Tibial artery (tissue), 4 donors: ENCODE measurements at regions not wholly inside any gene's neighbourhood (a gene's known extent, or its start where the extent isn't known, plus 50 kb on each side); places are given as distances from the start of the nearest gene placed in this dataset.

Experiments used
- DNase-seq, 2 donors: peaks; one replicate each; pipeline ENCODE4 v3.0.0-alpha.2; 2019
- H3K27ac ChIP-seq, 2 donors: fragments of 200-600 bp; sonication (generic) in 1 of 2; 1 replicate in 1 of 2; 2 replicates in 1 of 2; pipeline ENCODE4 v1.5.1; 2018 to 2019; ENCODE audit warnings: mild to moderate bottlenecking in 1 of 2
- H3K27me3 ChIP-seq, 2 donors: fragments of 200-600 bp; sonication (generic) in 1 of 2; one replicate each; pipeline versions ENCODE4 v1.5.1 to v1.6.0; 2016 to 2019
- H3K36me3 ChIP-seq, 3 donors: fragments of 200-600 bp; sonication (generic) in 2 of 3; one replicate each; pipeline ENCODE4 v1.5.1; 2016 to 2019; ENCODE audit warnings: mild to moderate bottlenecking in 2 of 3
- H3K4me1 ChIP-seq, 4 donors: fragments of 200-600 bp; sonication (generic) in 2 of 4; 1 replicate in 3 of 4; 2 replicates in 1 of 4; pipeline ENCODE4 v1.5.1; 2016 to 2019
- H3K4me3 ChIP-seq, 2 donors: fragments of 200-600 bp; sonication (generic) in 1 of 2; 1 replicate in 1 of 2; 2 replicates in 1 of 2; pipeline ENCODE4 v1.5.1; 2018 to 2019; ENCODE audit warnings: mild to moderate bottlenecking in 2 of 2
- H3K9me3 ChIP-seq, 3 donors: fragments of 200-600 bp; sonication (generic) in 1 of 3; one replicate each; pipeline ENCODE4 v1.5.1; 2016 to 2019
- intact Hi-C: fragments of 100-400 bp; cut with DNase I; formaldehyde crosslinking; loops from one replicate; pipeline ENCODE4 v1.15.0; 2023; ENCODE audit warnings: low total_unique reads
- TF ChIP-seq, protein P1 (sequence below), 2 experiments: fragments of 200-600 bp in 1 of 2; fragments of 450-650 bp in 1 of 2; IDR thresholded peaks; one replicate each; pipeline ENCODE4 v1.5.1; 2017 to 2019; ENCODE audit warnings: antibody characterized with exemption in 2 of 2, mild to moderate bottlenecking in 1 of 2, moderate library complexity in 1 of 2

DNA sequence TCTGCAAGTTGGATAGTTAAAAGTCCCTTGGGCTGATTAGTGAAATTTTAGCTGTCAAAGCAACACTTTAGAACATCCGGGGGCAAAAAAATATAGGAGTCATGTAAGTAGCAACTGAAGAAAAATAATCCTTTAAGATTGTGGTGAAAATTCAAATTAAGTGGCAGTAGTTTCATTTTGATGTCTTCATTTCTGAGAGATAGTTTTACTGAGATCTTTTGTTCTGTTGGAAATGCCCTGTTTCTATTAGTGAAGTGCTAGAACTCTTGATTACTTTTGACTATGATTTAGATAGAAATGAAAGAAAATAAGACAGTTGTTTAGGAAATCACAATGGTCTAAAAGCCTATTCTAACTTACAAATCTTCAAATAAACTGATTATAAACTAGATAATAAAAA lies 587.3 kb upstream of the MMS22L start:
- H3K4me1 ChIP-seq: no peaks in the 10 kb centered on the region
- H3K4me3 ChIP-seq: no peak overlapping the region
- TF ChIP-seq, protein P1, sequence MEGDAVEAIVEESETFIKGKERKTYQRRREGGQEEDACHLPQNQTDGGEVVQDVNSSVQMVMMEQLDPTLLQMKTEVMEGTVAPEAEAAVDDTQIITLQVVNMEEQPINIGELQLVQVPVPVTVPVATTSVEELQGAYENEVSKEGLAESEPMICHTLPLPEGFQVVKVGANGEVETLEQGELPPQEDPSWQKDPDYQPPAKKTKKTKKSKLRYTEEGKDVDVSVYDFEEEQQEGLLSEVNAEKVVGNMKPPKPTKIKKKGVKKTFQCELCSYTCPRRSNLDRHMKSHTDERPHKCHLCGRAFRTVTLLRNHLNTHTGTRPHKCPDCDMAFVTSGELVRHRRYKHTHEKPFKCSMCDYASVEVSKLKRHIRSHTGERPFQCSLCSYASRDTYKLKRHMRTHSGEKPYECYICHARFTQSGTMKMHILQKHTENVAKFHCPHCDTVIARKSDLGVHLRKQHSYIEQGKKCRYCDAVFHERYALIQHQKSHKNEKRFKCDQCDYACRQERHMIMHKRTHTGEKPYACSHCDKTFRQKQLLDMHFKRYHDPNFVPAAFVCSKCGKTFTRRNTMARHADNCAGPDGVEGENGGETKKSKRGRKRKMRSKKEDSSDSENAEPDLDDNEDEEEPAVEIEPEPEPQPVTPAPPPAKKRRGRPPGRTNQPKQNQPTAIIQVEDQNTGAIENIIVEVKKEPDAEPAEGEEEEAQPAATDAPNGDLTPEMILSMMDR (IDR thresholded peaks at IDR 0.05): no peak
- no peaks in the 10 kb centered on the region for H3K9me3 ChIP-seq
- no peak for DNase-seq
- intact Hi-C loops: no loop called here
- no peak overlapping the region for H3K27ac ChIP-seq
- H3K27me3 ChIP-seq: no peaks in the 10 kb centered on the region
- no peaks in the 10 kb centered on the region for H3K36me3 ChIP-seq

DNA sequence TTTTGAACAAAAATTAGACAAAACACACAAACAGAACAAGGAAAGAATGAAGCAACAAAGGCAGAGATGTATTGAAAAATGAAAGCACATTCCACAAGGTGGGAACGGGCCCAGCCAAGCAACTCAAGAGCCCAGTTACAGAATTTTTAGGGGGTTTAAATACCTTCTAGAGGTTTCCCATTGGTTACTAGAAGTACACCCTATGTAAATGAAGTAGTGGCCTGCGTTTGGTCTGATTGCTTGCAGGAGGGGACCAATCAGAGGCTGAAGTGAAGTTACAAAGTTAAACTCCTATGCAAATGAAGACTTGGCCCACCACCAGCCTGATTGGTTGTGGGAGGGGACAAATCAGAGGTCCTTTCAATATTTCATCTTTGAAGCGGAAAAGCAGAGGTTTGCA lies 593.7 kb upstream of the MMS22L start:
- Histone ChIP-seq H3K9me3 (no peaks in the 10 kb centered on the region), H3K27me3 (no peaks in the 10 kb centered on the region), H3K4me3 (no peak overlapping the region), H3K4me1 (no peaks in the 10 kb centered on the region), H3K27ac (no peak overlapping the region), H3K36me3 (no peaks in the 10 kb centered on the region)
- intact Hi-C loops: no loop called here
- TF ChIP-seq, protein P1 (IDR thresholded peaks at IDR 0.05): no peak
- no peak for DNase-seq

DNA sequence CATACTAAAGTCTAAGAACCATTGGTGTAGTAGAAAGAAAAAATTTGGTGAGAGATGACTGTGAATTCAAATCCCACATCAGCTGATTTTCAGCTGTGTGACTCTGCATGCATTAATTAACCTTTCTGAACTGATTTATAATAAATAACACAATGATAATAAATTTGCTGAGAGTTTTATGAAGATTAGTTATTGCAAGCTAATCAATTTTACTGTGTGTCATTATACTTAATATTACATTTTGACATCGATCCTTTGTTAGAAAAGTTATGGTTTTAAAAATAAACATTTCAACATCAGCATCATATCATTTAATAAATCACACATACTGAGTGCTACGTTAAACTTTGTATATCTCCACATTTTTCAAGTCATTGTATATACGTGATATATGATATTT lies 599.7 kb upstream of the MMS22L start:
- TF ChIP-seq, protein P1 (IDR thresholded peaks at IDR 0.05): no peak
- no peaks in the 10 kb centered on the region for H3K27me3 ChIP-seq
- H3K36me3 ChIP-seq: no peaks in the 10 kb centered on the region
- no peak for DNase-seq
- intact Hi-C loops: no loop called here
- no peaks in the 10 kb centered on the region for H3K4me1 ChIP-seq
- H3K4me3 ChIP-seq: no peak overlapping the region
- no peaks in the 10 kb centered on the region for H3K9me3 ChIP-seq
- no peak overlapping the region for H3K27ac ChIP-seq

DNA sequence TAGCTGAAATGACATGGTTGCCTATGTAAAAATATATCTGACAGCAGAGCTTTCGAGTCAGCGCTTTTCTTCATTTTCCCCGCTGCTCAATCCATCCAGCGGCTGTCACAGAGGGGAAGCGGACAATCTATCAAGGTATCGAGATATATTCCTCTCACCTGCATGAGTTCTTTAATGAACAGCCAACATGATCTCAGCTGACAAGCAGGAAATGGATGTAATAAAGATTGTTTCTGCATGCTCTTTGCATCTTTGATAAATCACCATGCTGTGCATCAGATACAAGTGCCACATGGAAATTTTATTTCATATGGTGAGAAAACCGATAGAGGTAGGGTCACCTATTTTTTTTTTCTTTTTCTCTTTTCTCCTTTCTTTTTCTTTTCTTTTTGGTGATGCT lies 602.3 kb upstream of the MMS22L start:
- intact Hi-C loops: no loop called here
- DNase-seq: no peak
- H3K36me3 ChIP-seq: no peaks in the 10 kb centered on the region
- TF ChIP-seq, protein P1 (IDR thresholded peaks at IDR 0.05): no peak
- no peaks in the 10 kb centered on the region for H3K9me3 ChIP-seq
- no peak overlapping the region for H3K4me3 ChIP-seq
- no peaks in the 10 kb centered on the region for H3K4me1 ChIP-seq
- no peak overlapping the region for H3K27ac ChIP-seq
- H3K27me3 ChIP-seq: no peaks in the 10 kb centered on the region

DNA sequence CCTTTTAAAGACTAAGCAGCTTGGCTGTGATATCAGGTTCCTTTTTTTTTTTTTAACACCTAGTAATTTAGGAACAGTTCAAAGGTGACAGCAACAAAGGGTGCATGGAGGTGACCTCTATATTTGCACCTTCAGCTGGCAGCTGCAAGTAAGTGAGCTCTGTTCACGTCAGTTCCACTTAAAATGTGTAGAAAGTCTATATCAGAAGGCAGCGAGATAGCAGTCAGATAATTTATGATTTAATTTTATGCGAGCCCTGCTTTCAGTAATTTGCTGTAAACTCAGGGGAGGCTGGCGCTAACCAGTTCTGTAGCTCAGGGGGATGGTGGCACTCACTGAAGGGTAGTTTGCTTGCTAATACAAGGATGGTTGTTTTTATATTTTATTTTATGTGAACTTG lies 602.8 kb upstream of the MMS22L start:
- intact Hi-C loops: no loop called here
- no peaks in the 10 kb centered on the region for H3K36me3 ChIP-seq
- no peaks in the 10 kb centered on the region for H3K9me3 ChIP-seq
- no peak overlapping the region for H3K27ac ChIP-seq
- H3K4me3 ChIP-seq: no peak overlapping the region
- H3K4me1 ChIP-seq: no peaks in the 10 kb centered on the region
- TF ChIP-seq, protein P1 (IDR thresholded peaks at IDR 0.05): no peak
- no peaks in the 10 kb centered on the region for H3K27me3 ChIP-seq
- no peak for DNase-seq

DNA sequence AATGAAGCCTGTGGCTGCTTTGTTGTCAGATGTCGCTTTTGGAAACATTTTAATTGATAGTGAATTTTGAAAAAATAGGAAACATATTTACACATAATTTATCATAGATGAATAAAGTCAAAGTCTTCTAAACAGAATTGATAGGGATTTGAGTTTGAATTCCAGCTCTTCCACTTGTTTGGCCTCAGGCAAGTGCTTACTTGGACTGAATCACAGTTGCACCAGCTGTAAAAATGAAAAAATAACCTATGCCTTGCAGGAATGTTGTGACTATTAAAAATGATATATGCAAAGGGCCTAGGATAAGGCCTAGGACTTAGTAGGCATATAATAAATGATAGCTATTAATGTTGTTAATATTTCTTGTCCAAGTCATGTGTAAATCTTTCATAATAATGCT lies 618.5 kb upstream of the MMS22L start:
- Histone ChIP-seq H3K4me1 (no peaks in the 10 kb centered on the region), H3K36me3 (no peaks in the 10 kb centered on the region), H3K27me3 (no peaks in the 10 kb centered on the region), H3K4me3 (no peak overlapping the region), H3K27ac (no peak overlapping the region), H3K9me3 (no peaks in the 10 kb centered on the region)
- intact Hi-C loops: no loop called here
- no peak for DNase-seq
- TF ChIP-seq, protein P1 (IDR thresholded peaks at IDR 0.05): no peak
